Liver (tissue), 8 donors: ENCODE measurements at regions not wholly inside any gene's neighbourhood (a gene's known extent, or its start where the extent isn't known, plus 50 kb on each side); places are given as distances from the start of the nearest gene placed in this dataset.

ENCODE experiments used
- DNase-seq: peaks from one replicate; pipeline ENCODE4 v3.0.0-alpha.2; 2017; ENCODE audit warnings: low spot score
- H3K27ac ChIP-seq, 2 donors: one replicate each; pipeline ENCODE4 v1.7.0; 2013; ENCODE audit warnings: inconsistent platforms in 2 of 2, low read length in 2 of 2, control low read depth in 1 of 2, low read depth in 1 of 2, mild to moderate bottlenecking in 1 of 2
- H3K27me3 ChIP-seq, 4 donors: one replicate each; pipeline versions ENCODE4 v1.6.1 to v1.7.0; 2013; ENCODE audit warnings: low read length in 3 of 4, inconsistent platforms in 1 of 4, mild to moderate bottlenecking in 1 of 4, moderate library complexity in 1 of 4; ENCODE audit not compliant: control insufficient read depth in 4 of 4, insufficient read depth in 4 of 4
- H3K36me3 ChIP-seq, 4 donors: one replicate each; pipeline versions ENCODE4 v1.6.1 to v1.7.0; 2013; ENCODE audit warnings: low read length in 3 of 4, mild to moderate bottlenecking in 3 of 4, low read depth in 1 of 4, moderate library complexity in 1 of 4; ENCODE audit not compliant: control insufficient read depth in 4 of 4, insufficient read depth in 3 of 4
- H3K4me1 ChIP-seq, 4 donors: one replicate each; pipeline versions ENCODE4 v1.6.1 to v1.7.0; 2013; ENCODE audit warnings: low read length in 3 of 4, mild to moderate bottlenecking in 3 of 4, moderate library complexity in 1 of 4; ENCODE audit not compliant: control insufficient read depth in 4 of 4, insufficient read depth in 4 of 4
- H3K4me3 ChIP-seq, 3 donors: one replicate each; pipeline versions ENCODE4 v1.6.1 to v1.7.0; 2013; ENCODE audit warnings: low read length in 3 of 3, control low read depth in 1 of 3, low read depth in 1 of 3, mild to moderate bottlenecking in 1 of 3
- H3K9ac ChIP-seq, 2 donors: one replicate each; pipeline ENCODE4 v1.7.0; 2013; ENCODE audit warnings: low read length in 2 of 2, mild to moderate bottlenecking in 2 of 2, moderate library complexity in 2 of 2, control low read depth in 1 of 2, low read depth in 1 of 2
- H3K9me3 ChIP-seq, 4 donors: one replicate each; pipeline versions ENCODE4 v1.6.1 to v1.7.0; 2013; ENCODE audit warnings: low read length in 3 of 4; ENCODE audit not compliant: control insufficient read depth in 4 of 4
- ATF3 ChIP-seq: IDR thresholded peaks from 2 replicates; pipeline ENCODE4 v1.6.1; 2016; ENCODE audit warnings: antibody characterized with exemption
- CTCF ChIP-seq: fragments of 150-350 bp; IDR thresholded peaks from 2 replicates; pipeline ENCODE4 v1.5.1; 2017; ENCODE audit warnings: improper control_type of control experiment, low read depth, low read length; ENCODE audit not compliant: missing input control
- EGR1 ChIP-seq, 2 donors: IDR thresholded peaks; 2 replicates each; pipeline ENCODE4 v1.6.1; 2016 to 2018; ENCODE audit warnings: antibody characterized with exemption in 2 of 2, low read depth in 2 of 2
- FOXA1 ChIP-seq: IDR thresholded peaks from 2 replicates; pipeline ENCODE4 v1.6.1; 2016; ENCODE audit warnings: antibody characterized with exemption
- FOXA2 ChIP-seq: IDR thresholded peaks from 2 replicates; pipeline ENCODE4 v1.6.1; 2016; ENCODE audit warnings: antibody characterized with exemption
- HNF4A ChIP-seq, 2 donors: conservative IDR thresholded peaks; 2 replicates each; pipeline ENCODE4 v1.6.1; 2016; ENCODE audit warnings: antibody characterized with exemption in 2 of 2, mild to moderate bottlenecking in 2 of 2
- HNF4G ChIP-seq: IDR thresholded peaks from 2 replicates; pipeline ENCODE4 v1.6.1; 2016; ENCODE audit warnings: antibody characterized with exemption
- JUND ChIP-seq, 2 donors: IDR thresholded peaks; 2 replicates each; pipeline ENCODE4 v1.6.1; 2016; ENCODE audit warnings: antibody characterized with exemption in 2 of 2
- MAX ChIP-seq: IDR thresholded peaks from 2 replicates; pipeline ENCODE4 v1.6.1; 2016; ENCODE audit warnings: antibody characterized with exemption
- NR2F2 ChIP-seq: IDR thresholded peaks from 2 replicates; pipeline ENCODE4 v1.6.1; 2016; ENCODE audit warnings: antibody characterized with exemption
- RAD21 ChIP-seq, 2 donors: IDR thresholded peaks; 2 replicates each; pipeline ENCODE4 v1.6.1; 2016; ENCODE audit warnings: antibody characterized with exemption in 2 of 2, mild to moderate bottlenecking in 2 of 2
- REST ChIP-seq: IDR thresholded peaks from 2 replicates; pipeline ENCODE4 v1.6.1; 2016; ENCODE audit warnings: antibody characterized with exemption, mild to moderate bottlenecking
- RXRA ChIP-seq, 2 donors: IDR thresholded peaks; 2 replicates each; pipeline ENCODE4 v1.6.1; 2017 to 2018; ENCODE audit warnings: antibody characterized with exemption in 2 of 2, mild to moderate bottlenecking in 1 of 2
- SP1 ChIP-seq: IDR thresholded peaks from 2 replicates; pipeline ENCODE4 v1.6.1; 2018; ENCODE audit warnings: antibody characterized with exemption, mild to moderate bottlenecking
- TAF1 ChIP-seq: conservative IDR thresholded peaks from 2 replicates; pipeline ENCODE4 v1.6.1; 2016; ENCODE audit warnings: antibody characterized with exemption, mild to moderate bottlenecking
- YY1 ChIP-seq: IDR thresholded peaks from 2 replicates; pipeline ENCODE4 v1.6.1; 2016; ENCODE audit warnings: antibody characterized with exemption, mild to moderate bottlenecking
- ZBTB33 ChIP-seq: IDR thresholded peaks from 2 replicates; pipeline ENCODE4 v1.6.1; 2016; ENCODE audit warnings: antibody characterized with exemption
- WGBS: extraction: QIAGEN DNeasy Blood & Tissue Kit; methylation state at CpG from one replicate; pipeline ENCODE4 v1.1.7; 2013; 5-methylcytosine and 5-hydroxymethylcytosine counted together
- donor health status: healthy.
- donor health status: healthy.
- donor health status: healthy.
- donor health status: healthy.
- donor health status: healthy.

- Histone ChIP-seq H3K4me1 (no peaks in the 10 kb centered on the region), H3K27ac (no peak overlapping the region), H3K9ac (no peak overlapping the region), H3K9me3 (no peaks in the 10 kb centered on the region), H3K4me3 (no peak overlapping the region), H3K36me3 (no peaks in the 10 kb centered on the region), H3K27me3 (no peaks in the 10 kb centered on the region)
- 67% methylated on average over 3 of the region's 3 CpGs for WGBS
- DNase-seq, result no peak
- TF ChIP-seq ATF3 (no peak), HNF4G (no peak), EGR1 (IDR thresholded peaks at IDR 0.05; ENCODE audit: low read depth in 2 of 2) (no peak), HNF4A (conservative IDR thresholded peaks at IDR 0.05) (no peak), MAX (no peak), JUND (IDR thresholded peaks at IDR 0.05) (no peak), FOXA1 (no peak), FOXA2 (no peak), NR2F2 (no peak), RXRA (IDR thresholded peaks at IDR 0.05) (no peak), RAD21 (IDR thresholded peaks at IDR 0.05) (no peak), YY1 (no peak), REST (no peak)
These were observed 1445.0 kb upstream of the RAG2 start for GRCh38 chr11:38043060-38043459.

GRCh38 chr11:38038777-38039176 lies 1440.7 kb upstream of the RAG2 start:
- Histone ChIP-seq H3K4me3 (no peak overlapping the region), H3K36me3 (no peaks in the 10 kb centered on the region), H3K27ac (no peak overlapping the region), H3K9ac (no peak overlapping the region), H3K9me3 (no peaks in the 10 kb centered on the region), H3K27me3 (no peaks in the 10 kb centered on the region), H3K4me1 (no peaks in the 10 kb centered on the region)
- WGBS, result 58% methylated on average over 2 of the region's 2 CpGs
- no peak for DNase-seq
- TF ChIP-seq CTCF (no peak), YY1 (no peak), MAX (no peak), RXRA (IDR thresholded peaks at IDR 0.05) (no peak), HNF4G (no peak), SP1 (no peak), NR2F2 (no peak), ZBTB33 (no peak), RAD21 (IDR thresholded peaks at IDR 0.05) (no peak), TAF1 (no peak), EGR1 (IDR thresholded peaks at IDR 0.05; ENCODE audit: low read depth in 2 of 2) (no peak), FOXA2 (no peak), HNF4A (conservative IDR thresholded peaks at IDR 0.05) (no peak)
